ENCODE measurements at regions not wholly inside any gene's neighbourhood (a gene's known extent, or its start where the extent isn't known, plus 50 kb on each side); places are given as distances from the start of the nearest gene placed in this dataset.

DNA sequence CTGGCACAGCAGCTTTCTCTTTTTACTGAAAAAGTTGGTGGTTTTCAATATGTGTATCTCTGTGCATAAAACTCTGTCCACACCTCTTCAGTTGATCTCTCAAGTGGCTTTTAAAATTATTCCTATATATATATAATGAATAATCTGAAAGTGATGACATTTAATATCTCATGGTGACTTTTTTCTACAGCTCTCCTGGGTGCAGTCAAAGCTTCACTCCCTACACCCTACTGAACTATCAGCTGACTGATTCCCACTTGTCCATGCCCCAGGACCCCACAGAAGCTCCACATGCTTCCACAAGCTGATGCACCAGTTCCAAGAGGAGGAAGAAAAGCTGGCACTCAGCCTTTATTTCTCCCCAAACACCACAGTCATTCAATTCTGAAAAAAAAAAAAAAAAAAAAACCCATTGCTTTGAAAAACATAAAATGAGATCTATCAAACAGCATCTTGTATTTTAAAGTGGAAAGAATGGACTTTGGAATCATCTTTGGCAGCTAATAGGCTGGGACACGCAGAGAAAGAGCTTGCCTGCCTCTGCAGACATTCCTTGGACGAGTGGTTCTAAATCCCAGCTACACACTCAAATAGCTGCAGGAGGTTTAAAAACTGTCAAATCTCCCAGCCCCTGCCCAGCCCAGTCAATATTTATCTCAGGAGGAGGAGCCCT lies 75.3 kb upstream of the GDF10 start:
- no peak for DNase-seq (ENCODE audit: low read depth in 4 of 4, low spot score in 3 of 4)

DNA sequence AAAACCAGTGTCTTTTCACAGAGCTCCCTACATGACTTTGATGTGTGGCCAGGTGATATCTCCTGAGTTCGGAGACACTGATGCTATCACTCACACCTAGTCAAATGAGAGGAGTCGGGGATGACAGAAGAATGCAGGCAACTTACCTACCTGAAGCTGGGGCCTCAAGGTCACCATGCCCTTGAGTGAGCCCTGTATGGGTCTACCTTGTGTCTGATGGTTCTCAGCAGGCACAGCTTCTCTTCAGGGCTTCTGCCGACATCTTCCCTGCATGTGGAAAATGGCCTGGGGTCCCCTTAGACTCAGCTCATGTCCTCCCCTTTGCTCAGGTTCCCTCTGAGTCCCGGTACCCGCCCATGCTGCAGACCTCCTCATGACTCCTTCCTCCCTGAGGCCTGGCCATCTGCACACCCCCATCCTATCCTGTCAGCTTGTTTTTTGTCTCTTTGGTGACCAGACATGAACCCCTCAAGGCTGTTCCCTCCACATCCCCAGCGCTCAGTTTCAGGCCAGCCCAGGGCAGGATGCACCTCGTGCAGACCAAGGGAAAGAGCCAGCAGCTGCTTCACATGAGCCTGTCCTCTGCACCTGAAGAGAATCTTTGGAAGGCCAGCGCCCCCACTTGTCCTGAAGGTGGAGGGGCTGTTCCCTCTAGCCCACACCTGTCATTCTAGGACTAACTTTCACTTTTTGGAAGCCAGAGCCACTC lies 74.6 kb upstream of the GDF10 start:
- DNase-seq (ENCODE audit: low read depth in 4 of 4, low spot score in 3 of 4): no peak

- DNase-seq (ENCODE audit: low read depth in 4 of 4, low spot score in 3 of 4): no peak
Observed at GRCh38 chr10:47225928-47226645, 73.9 kb upstream of the GDF10 start.

- DNase-seq (ENCODE audit: low read depth in 4 of 4, low spot score in 3 of 4): no peak
Observed at GRCh38 chr10:47230482-47230881, 69.5 kb upstream of the GDF10 start.

- DNase-seq (ENCODE audit: low read depth in 4 of 4, low spot score in 3 of 4): no peak
Observed at GRCh38 chr10:47230957-47231356, 69.0 kb upstream of the GDF10 start.

GRCh38 chr10:47231414-47231813 lies 68.6 kb upstream of the GDF10 start:
- no peak for DNase-seq (ENCODE audit: low read depth in 4 of 4, low spot score in 3 of 4)

DNA sequence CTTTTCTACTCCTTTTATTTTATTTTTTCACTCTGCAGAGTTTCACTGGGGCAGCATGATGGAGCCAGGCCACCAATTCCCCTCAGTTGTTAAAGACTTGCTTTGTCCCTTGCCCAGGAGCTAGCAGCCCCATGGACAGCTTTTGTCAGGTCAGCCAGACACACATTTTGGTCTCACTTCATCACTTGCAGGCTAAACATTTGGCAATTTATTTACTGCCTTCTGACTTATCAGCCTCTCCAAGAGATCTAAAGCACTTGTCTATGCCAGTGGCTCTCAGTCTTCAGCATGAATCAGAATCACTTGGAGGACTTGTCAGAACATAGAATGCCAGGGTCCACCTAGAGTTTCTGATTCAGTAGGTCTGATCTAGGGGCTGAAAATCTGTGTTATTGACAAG lies 66.4 kb upstream of the GDF10 start:
- no peak for DNase-seq (ENCODE audit: low read depth in 4 of 4, low spot score in 3 of 4)

DNA sequence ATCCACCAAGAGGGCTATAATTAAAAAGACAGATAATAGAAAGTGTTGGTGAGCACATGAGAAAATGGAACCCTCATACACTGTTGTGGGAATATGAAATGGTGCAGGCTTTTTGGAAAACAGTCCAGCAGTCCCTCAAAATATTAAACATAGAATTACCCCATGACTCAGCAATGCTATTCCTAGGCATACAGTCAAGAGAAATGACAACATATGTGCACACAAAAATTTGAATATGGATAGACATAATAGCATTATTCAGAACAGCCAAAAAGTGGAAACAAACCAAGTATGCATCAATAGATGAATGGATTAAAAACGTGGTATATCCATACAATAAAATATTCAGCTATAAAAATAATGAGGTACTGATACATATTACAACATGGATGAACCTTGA lies 64.5 kb upstream of the GDF10 start:
- no peak for DNase-seq (ENCODE audit: low read depth in 4 of 4, low spot score in 3 of 4)

DNA sequence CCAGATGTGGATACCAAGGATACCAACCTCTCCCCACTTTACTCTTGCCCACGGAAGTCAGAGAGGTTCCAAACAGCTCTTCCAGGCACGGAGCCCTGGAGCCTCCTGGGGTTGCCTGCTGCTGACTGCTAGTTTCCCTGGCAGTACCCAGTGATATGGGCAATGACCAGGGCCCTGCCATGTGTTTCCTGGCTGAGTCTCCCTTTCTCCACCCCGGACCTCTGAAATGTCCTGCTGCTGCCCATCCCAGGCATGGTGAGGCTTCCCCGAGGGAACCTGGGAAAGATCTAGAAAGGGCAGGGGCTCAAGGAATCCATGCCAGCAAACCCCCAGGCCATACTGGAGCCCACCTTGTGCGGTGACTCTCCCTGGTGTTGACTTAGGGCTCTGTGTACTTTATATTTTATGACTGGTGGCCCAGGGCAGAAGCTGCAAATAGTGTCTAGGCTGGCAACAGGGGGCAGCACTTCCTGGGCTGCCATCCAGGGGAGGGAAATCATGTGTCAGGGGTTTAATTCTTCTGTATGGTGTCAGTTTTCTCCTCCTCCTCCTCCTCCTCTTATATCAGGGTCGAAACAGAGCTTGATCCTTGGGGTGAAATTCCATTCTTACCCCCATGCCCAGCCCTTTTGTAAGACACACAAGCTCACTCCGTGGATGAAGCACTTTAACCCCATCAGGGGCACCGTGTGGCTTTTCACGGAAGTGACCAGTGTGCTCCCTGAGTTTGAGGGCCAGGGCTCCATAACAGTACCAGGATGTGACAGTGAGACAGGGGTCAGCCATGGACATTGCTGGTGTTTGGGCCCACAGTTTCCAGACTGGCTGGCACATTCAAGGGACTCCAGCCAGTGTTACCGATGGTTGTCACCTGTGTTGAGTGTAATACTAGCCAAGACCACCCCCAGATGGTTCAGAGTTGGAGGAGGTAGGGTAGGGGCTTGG lies 62.4 kb upstream of the GDF10 start:
- DNase-seq (ENCODE audit: low read depth in 4 of 4, low spot score in 3 of 4): no peak

DNA sequence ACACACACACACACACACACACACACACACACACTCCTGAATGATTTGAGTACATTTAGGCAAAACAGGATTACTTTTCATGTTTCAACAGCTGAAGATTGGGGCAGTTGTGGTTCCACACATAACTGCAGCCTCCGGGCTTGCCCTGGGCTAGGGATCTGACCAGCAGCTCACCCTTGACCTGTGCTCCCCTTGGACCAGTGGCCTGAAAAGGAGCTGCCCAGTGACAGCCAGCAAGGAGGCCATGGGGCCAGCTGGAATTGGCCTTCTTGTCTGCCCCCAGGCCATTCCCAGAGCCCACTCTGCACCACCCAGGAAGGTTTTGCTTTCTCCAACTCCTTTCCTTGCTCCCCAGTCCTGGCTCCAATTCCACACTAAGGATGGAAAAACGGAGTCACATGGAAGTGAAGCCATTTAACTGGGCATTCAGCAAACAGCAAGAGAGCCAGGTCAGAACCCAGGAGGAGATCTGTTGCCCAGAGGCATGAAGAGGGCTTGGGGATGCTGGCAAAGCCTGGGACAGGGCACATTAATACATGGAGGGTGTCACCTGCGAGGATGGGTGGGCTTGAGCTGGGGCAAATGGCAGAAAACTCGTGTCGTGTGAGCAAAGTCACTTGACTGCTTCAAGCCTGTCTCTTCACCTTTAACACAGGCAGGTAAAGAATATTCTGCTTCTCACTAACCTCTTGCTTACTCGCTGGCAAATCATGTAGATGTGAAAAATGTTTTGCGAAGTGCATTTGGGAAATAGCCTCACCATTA lies 61.5 kb upstream of the GDF10 start:
- no peak for DNase-seq (ENCODE audit: low read depth in 4 of 4, low spot score in 3 of 4)

- no peak for DNase-seq (ENCODE audit: low read depth in 4 of 4, low spot score in 3 of 4)
Observed at GRCh38 chr10:47239211-47239610, 60.8 kb upstream of the GDF10 start.

GRCh38 chr10:47240173-47240572 lies 59.8 kb upstream of the GDF10 start:
- DNase-seq (ENCODE audit: low read depth in 4 of 4, low spot score in 3 of 4): no peak

GRCh38 chr10:47241256-47241655 lies 58.7 kb upstream of the GDF10 start:
- no peak for DNase-seq (ENCODE audit: low read depth in 4 of 4, low spot score in 3 of 4)

DNA sequence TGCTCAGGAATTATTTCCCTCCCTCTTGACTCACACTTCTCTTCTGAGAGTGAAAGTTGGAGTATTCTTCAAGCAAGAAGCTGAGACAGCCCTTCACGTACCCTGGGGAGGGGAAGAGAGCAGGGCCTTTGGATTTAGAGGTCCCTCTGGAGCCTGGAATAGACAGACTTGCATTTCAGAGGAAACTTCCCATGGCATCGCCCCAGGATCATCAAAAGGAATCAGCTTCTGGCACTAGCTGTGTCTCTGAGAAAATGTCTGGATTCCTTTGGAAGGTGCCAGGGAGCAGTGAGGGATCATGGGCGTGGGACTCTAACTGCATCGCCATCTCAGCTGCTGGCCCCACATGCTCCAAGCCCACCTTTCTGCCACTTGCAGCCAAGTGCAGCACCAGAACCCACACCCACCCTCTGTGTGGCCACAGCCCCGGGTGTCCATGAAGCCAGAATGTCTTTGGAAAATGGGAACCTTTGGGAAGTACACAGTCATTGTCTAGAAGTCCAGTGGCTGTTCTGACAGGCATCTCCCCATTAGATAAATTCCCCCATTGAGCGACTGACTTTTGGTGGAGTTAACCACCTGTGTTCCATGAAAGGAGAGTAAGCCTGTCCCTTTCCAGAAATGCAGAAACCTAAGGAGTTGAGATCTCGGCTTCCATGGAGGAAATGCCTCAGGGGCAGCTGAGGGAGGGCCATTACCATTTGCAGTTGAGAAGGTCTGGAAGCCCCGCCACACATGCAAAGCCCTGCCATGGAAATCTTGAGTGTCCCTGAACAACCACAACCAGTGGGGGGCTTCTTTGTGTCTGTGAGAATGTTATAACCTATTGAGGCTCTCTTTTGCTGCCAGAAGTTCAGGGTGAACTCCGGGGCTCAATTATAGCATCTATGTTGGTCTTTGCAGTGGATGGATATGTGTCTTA lies 57.8 kb upstream of the GDF10 start:
- DNase-seq (ENCODE audit: low read depth in 4 of 4, low spot score in 3 of 4): no peak

DNA sequence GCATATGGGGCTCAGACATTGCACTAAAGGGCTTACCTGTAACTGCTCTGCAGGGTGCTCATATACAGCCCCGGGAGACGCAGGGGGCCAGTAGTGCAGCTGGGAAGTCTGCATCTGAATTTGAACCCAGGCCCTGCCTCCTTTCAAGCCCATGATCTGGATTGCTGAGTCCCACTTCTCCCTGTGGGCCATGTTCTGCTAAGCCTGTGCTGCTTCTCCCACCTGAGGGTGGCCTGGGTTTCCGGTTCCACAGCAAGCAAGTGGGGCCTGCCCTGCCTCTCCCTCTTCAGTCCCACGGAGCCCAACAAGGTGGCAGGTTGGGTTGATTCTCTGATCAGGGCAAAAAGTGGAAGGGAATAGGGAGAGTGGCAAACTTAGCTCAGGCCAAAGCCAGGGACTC lies 56.6 kb upstream of the GDF10 start:
- DNase-seq (ENCODE audit: low read depth in 4 of 4, low spot score in 3 of 4): no peak

DNA sequence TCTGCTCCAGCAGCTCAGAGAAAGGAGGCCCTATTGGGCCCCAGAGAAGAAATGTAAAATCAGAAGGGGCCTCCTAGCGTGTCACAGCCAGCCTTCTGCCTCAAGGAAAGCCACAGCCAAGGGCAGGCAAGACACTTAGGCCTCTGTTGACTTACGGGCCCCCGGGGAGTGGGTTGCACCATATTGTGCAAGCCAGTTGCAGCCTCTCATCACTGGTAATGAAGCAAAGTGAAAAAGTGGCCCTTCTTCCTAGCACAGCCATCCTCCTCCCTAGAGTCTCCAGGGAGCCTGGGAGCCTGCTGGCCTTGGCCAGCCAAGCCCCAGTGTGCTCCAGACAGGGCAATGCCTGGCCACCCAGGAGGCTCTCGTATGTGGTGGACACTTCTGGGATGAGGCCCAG lies 56.2 kb upstream of the GDF10 start:
- DNase-seq (ENCODE audit: low read depth in 4 of 4, low spot score in 3 of 4): no peak

DNA sequence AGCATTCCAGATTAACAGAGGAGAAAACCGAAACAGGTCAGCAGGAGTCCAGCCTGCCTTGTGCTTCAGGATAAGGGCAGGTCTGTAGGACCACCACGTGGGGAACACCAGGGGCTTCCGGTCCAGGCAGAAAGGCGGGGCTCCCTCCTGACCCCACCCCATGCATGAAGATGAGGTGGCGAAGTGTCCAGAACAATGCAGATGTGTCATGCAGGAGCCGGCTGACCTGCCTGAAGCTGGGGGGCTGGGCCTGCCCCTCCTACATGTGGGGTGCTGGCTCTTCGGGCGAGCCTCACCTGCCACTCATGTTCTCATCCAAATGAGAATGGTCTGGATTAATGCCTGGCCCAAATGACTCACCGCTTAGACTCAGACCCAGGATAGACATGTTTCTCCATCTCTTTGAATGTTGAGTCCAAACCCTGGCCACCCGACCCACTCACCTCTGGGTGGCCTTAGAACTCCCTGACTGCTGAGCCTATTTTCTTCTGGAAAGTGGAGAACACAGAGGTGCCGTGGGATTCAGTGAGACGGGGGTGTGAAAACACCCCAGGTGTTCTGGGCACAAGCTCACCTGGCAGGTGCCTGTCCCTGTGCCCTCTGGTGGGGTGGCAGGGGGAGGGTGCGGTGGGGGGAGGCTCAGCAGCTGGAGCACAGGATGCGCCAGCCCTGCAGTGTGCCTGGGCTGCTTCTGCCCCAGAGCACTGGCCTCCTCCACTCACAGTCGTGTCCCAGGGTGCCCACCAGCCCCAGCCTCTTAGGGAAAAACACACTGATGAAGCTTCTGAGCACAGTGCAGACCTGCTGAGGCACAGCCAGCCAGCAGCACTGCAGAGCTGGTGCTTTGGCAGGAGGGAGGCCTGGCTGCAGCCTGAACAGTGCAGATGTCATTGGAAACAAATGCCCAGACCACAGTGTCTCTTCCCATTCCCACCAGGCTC lies 55.2 kb upstream of the GDF10 start:
- DNase-seq (ENCODE audit: low read depth in 4 of 4, low spot score in 3 of 4): no peak

Data from left renal pelvis (tissue), 4 donors.